Panc1 (cell line): ENCODE measurements at regions not wholly inside any gene's neighbourhood (a gene's known extent, or its start where the extent isn't known, plus 50 kb on each side); places are given as distances from the start of the nearest gene placed in this dataset.

ENCODE experiments used
- ATAC-seq: fragments of 200-7000 bp; cut with Tn5 transposase; 2 replicates; pipeline ENCODE4 v1.9.1; 2020; ENCODE audit warnings: mild to moderate bottlenecking, moderate library complexity
- BruUV-seq: library from RNA; stranded (reverse); fragments of 400-500 nt; replicated peaks from 2 replicates; lab custom pipeline; 2021; lab: Mats Ljungman, UMichigan
- CTCF ChIA-PET: fragments of 300-600 bp; sonication (Branson Sonifier 250); formaldehyde crosslinking; loops from one replicate; lab custom pipeline; 2022; ENCODE audit warnings: antibody characterized with exemption; lab: Charles Lee
- POLR2A ChIA-PET: fragments of 300-600 bp; sonication (Branson Sonifier 250); formaldehyde crosslinking; loops from one replicate; lab custom pipeline; 2022; ENCODE audit warnings: antibody characterized with exemption; lab: Charles Lee
- DNase-seq: peaks from one replicate; pipeline ENCODE4 v3.0.0-alpha.2; 2010; ENCODE audit warnings: low read depth, low spot score
- H3K27ac ChIP-seq: 2 replicates; pipeline ENCODE4 v1.5.1; 2011; ENCODE audit warnings: mild to moderate bottlenecking, low read length, inconsistent platforms
- H3K27me3 ChIP-seq: fragments of 200-500 bp; sonication (Bioruptor generic); 2 replicates; pipeline ENCODE4 v1.6.0; 2014; ENCODE audit warnings: low read length, inconsistent platforms; ENCODE audit not compliant: control insufficient read depth, insufficient read depth
- H3K36me3 ChIP-seq: fragments of 200-500 bp; sonication (Bioruptor generic); 2 replicates; pipeline ENCODE4 v1.5.1; 2014; ENCODE audit warnings: inconsistent platforms, mild to moderate bottlenecking, low read length, moderate library complexity; ENCODE audit not compliant: control insufficient read depth, insufficient read depth
- H3K4me1 ChIP-seq: 2 replicates; pipeline ENCODE4 v1.5.1; 2011; ENCODE audit warnings: inconsistent platforms, mild to moderate bottlenecking, low read length, moderate library complexity; ENCODE audit not compliant: control insufficient read depth, insufficient read depth
- H3K4me3 ChIP-seq, 2 experiments: 2 replicates each; pipeline ENCODE4 v1.5.1; 2011 to 2012; ENCODE audit warnings: low read depth in 2 of 2, low read length in 2 of 2, mild to moderate bottlenecking in 2 of 2, inconsistent platforms in 1 of 2, moderate library complexity in 1 of 2
- H3K9me3 ChIP-seq: fragments of 200-500 bp; sonication (Bioruptor generic); 2 replicates; pipeline ENCODE4 v1.5.1; 2014; ENCODE audit warnings: low read depth, mild to moderate bottlenecking, inconsistent platforms, low read length, moderate library complexity; ENCODE audit not compliant: control insufficient read depth, insufficient read depth
- CTCF ChIP-seq: fragments of 450-650 bp; IDR thresholded peaks from 2 replicates; pipeline ENCODE4 v1.5.1; 2017; ENCODE audit warnings: mild to moderate bottlenecking
- POLR2AphosphoS5 ChIP-seq: IDR thresholded peaks from 2 replicates; pipeline ENCODE4 v1.6.1; 2012; ENCODE audit warnings: mild to moderate bottlenecking, low read depth, low read length, moderate library complexity
- REST ChIP-seq, 2 experiments: IDR thresholded peaks; 2 replicates each; pipeline ENCODE4 v1.6.1; 2011 to 2012; ENCODE audit warnings: low read depth in 2 of 2, control low read depth in 1 of 2, low read length in 1 of 2, mild to moderate bottlenecking in 1 of 2, moderate library complexity in 1 of 2; ENCODE audit not compliant: insufficient read depth in 1 of 2
- SIN3A ChIP-seq: IDR thresholded peaks from 2 replicates; pipeline ENCODE4 v1.6.1; 2012; ENCODE audit warnings: low read depth, mild to moderate bottlenecking, low read length, moderate library complexity, borderline replicate concordance; ENCODE audit not compliant: insufficient read depth
- TCF7L2 ChIP-seq: IDR thresholded peaks from 2 replicates; pipeline ENCODE4 v1.6.1; 2011; ENCODE audit warnings: mild to moderate bottlenecking, low read depth, low read length, inconsistent platforms
- in situ Hi-C: cut with HindIII; loops from 2 replicates; pipeline ENCODE4 v1.10.0; 2016; ENCODE audit warnings: low sequenced_read_pairs, low pct_unique_long_range_greater_than_20kb
- intact Hi-C: fragments of 100-400 bp; cut with micrococcal nuclease; formaldehyde crosslinking; loops from one replicate; pipeline ENCODE4 v1.10.0; 2022; ENCODE audit not compliant: unreplicated experiment

GRCh38 chr17:33936764-33937163 lies 318.3 kb upstream of the CCL2 start:
- no peak overlapping the region for H3K27ac ChIP-seq
- CTCF ChIA-PET: no interaction called here
- DNase-seq (no peak), ATAC-seq (no peak)
- intact Hi-C loops: loop anchor here (10.0 kb wide), 1 partner anchor 152 kb away; no protein-coding TSS in a partner anchor
- H3K9me3 ChIP-seq: no peaks in the 10 kb centered on the region
- H3K4me1 ChIP-seq: no peaks in the 10 kb centered on the region
- no peaks in the 10 kb centered on the region for H3K36me3 ChIP-seq
- POLR2A ChIA-PET: interaction anchor here (0.7 kb wide), 1 partner anchor 61 kb away, joined by 7 read pairs; no protein-coding TSS in a partner anchor
- no peak overlapping the region for H3K4me3 ChIP-seq
- no TSS peak for BruUV-seq
- no peak for TF ChIP-seq POLR2AphosphoS5
- no peak for TF ChIP-seq CTCF
- TF ChIP-seq TCF7L2: no peak
- no peak for TF ChIP-seq SIN3A
- TF ChIP-seq REST (IDR thresholded peaks at IDR 0.05; ENCODE audit: insufficient read depth in 1 of 2, low read depth in 2 of 2, low read length in 1 of 2): no peak
- in situ Hi-C loops: no loop called here
- no peaks in the 10 kb centered on the region for H3K27me3 ChIP-seq

GRCh38 chr17:33939959-33940358 lies 315.1 kb upstream of the CCL2 start:
- no peaks in the 10 kb centered on the region for H3K9me3 ChIP-seq
- H3K4me3 ChIP-seq: no peak overlapping the region
- H3K27me3 ChIP-seq: no peaks in the 10 kb centered on the region
- intact Hi-C loops: loop anchor here (10.0 kb wide), 1 partner anchor 155 kb away; no protein-coding TSS in a partner anchor
- BruUV-seq: no TSS peak
- H3K4me1 ChIP-seq: no peaks in the 10 kb centered on the region
- no peak for ATAC-seq
- ChIA-PET POLR2A (no interaction called here), CTCF (no interaction called here)
- DNase-seq: no peak
- no peaks in the 10 kb centered on the region for H3K36me3 ChIP-seq
- in situ Hi-C loops: no loop called here
- TF ChIP-seq POLR2AphosphoS5: no peak
- no peak for TF ChIP-seq CTCF
- TF ChIP-seq REST (IDR thresholded peaks at IDR 0.05; ENCODE audit: insufficient read depth in 1 of 2, low read depth in 2 of 2, low read length in 1 of 2): no peak
- no peak for TF ChIP-seq TCF7L2
- TF ChIP-seq SIN3A: no peak
- H3K27ac ChIP-seq: no peak overlapping the region
